Adrenal gland (tissue), 9 donors: ENCODE measurements at regions not wholly inside any gene's neighbourhood (a gene's known extent, or its start where the extent isn't known, plus 50 kb on each side); places are given as distances from the start of the nearest gene placed in this dataset.

Experiments used
- DNase-seq, 7 donors: peaks; one replicate each; pipeline ENCODE4 v3.0.0-alpha.2; 2019 to 2020
- H3K27ac ChIP-seq, 5 donors: fragments of 200-600 bp; sonication (generic) in 4 of 5; 1 replicate in 3 of 5; 2 replicates in 2 of 5; pipeline versions ENCODE4 v1.5.1 to v1.8.0; 2016 to 2020; ENCODE audit warnings: mild to moderate bottlenecking in 1 of 5
- H3K27me3 ChIP-seq: fragments of 200-600 bp; 2 replicates; pipeline ENCODE4 v1.8.0; 2021
- H3K36me3 ChIP-seq, 2 donors: fragments of 200-600 bp; replicated peaks in 1 of 2; 1 replicate in 1 of 2; 2 replicates in 1 of 2; pipeline versions ENCODE4 v1.5.1 to v1.8.0; 2018 to 2022
- H3K4me1 ChIP-seq, 2 donors: fragments of 200-600 bp; replicated peaks in 1 of 2; 1 replicate in 1 of 2; 2 replicates in 1 of 2; pipeline versions ENCODE4 v1.5.1 to v1.8.0; 2018 to 2021
- H3K4me3 ChIP-seq, 4 donors: fragments of 200-600 bp; sonication (generic) in 3 of 4; one replicate each; pipeline ENCODE4 v1.5.1; 2016 to 2018
- H3K9me3 ChIP-seq, 3 donors: fragments of 200-600 bp; sonication (generic) in 1 of 3; replicated peaks in 1 of 3; 1 replicate in 2 of 3; 2 replicates in 1 of 3; pipeline versions ENCODE4 v1.5.1 to v1.8.0; 2016 to 2021
- POLR2A ChIP-seq, 2 donors: fragments of 450-650 bp; IDR thresholded peaks; one replicate each; pipeline ENCODE4 v1.6.1; 2017; ENCODE audit warnings: antibody characterized with exemption in 2 of 2, mild to moderate bottlenecking in 2 of 2, moderate library complexity in 1 of 2
- WGBS, 4 donors: extraction: QIAGEN DNeasy Blood & Tissue Kit in 2 of 4; methylation state at CpG; one replicate each; pipeline versions ENCODE4 v1.1.5 to v1.1.7; 2013 to 2017; 5-methylcytosine and 5-hydroxymethylcytosine counted together
- intact Hi-C, 2 donors: fragments of 100-400 bp; cut with DNase I; formaldehyde crosslinking; loops; one replicate each; pipeline versions ENCODE4 v1.14.1 to v1.15.0; 2022 to 2023
- TF ChIP-seq, protein P1 (sequence below), 6 experiments: fragments of 450-650 bp in 4 of 6; fragments of 200-600 bp in 2 of 6; sonication (generic) in 1 of 6; IDR thresholded peaks; 1 replicate in 5 of 6; 2 replicates in 1 of 6; pipeline versions ENCODE4 v1.5.1 to v1.8.0; 2016 to 2021; ENCODE audit warnings: antibody characterized with exemption in 6 of 6, mild to moderate bottlenecking in 2 of 6, moderate library complexity in 1 of 6
- donor health status: healthy with polysubstance abuse.
- donor health status: Bipolar disorder and iron deficiency.
- donor health status: DM: yes; HTN: yes; CAD: no.
- donor health status: DM: no; HTN: no; CAD: no.
- donor health status: DM: no; HTN: no; CAD: no.

DNA sequence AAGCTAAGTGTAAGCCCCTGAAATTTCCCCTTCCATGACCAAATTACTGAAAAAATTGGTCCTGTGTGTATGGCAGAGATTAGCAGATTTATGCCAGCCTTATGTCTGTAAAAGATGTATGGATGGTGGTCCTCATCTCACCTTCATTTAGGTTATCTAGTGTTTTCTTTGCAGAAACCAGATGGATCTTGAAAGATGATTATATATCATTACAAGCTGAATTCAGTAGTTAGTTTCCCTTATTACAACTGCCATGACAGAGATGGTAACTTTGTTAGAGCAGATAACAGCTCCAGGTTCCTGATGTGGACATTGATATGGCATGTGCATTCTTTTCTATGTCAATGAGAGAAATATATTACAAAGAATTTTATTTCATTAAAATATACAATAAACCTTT, 1403.2 kb upstream of the CDH6 start:
- no peak overlapping the region for H3K27ac ChIP-seq
- H3K36me3 ChIP-seq = no peaks in the 10 kb centered on the region
- no peak overlapping the region for H3K4me3 ChIP-seq
- no peaks in the 10 kb centered on the region for H3K27me3 ChIP-seq
- no peak for DNase-seq
- no peak for TF ChIP-seq POLR2A (IDR thresholded peaks at IDR 0.05)
- TF ChIP-seq, protein P1, sequence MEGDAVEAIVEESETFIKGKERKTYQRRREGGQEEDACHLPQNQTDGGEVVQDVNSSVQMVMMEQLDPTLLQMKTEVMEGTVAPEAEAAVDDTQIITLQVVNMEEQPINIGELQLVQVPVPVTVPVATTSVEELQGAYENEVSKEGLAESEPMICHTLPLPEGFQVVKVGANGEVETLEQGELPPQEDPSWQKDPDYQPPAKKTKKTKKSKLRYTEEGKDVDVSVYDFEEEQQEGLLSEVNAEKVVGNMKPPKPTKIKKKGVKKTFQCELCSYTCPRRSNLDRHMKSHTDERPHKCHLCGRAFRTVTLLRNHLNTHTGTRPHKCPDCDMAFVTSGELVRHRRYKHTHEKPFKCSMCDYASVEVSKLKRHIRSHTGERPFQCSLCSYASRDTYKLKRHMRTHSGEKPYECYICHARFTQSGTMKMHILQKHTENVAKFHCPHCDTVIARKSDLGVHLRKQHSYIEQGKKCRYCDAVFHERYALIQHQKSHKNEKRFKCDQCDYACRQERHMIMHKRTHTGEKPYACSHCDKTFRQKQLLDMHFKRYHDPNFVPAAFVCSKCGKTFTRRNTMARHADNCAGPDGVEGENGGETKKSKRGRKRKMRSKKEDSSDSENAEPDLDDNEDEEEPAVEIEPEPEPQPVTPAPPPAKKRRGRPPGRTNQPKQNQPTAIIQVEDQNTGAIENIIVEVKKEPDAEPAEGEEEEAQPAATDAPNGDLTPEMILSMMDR (IDR thresholded peaks at IDR 0.05) = no peak
- no peaks in the 10 kb centered on the region for H3K4me1 ChIP-seq
- intact Hi-C loops = no loop called here
- no peaks in the 10 kb centered on the region for H3K9me3 ChIP-seq

DNA sequence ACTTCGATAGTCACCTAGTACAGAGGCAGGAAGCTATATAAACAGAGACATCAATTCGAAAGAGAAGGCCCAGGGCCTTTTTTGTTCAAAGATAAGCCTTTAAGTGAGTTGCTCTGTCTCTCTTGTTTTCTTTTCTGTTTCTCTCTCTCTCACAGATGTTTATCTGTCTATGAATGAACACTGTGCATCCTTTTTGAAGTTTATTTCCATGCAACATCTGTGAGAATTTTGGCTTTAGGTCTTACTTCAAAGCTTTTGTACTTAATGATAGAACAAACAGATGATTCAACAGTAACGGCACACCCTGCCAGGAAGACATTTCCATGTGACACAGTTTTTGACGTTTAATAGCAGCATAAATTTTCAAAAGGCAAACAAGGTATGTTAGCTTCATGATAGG, 1413.1 kb upstream of the CDH6 start:
- no peaks in the 10 kb centered on the region for H3K4me1 ChIP-seq
- no peaks in the 10 kb centered on the region for H3K9me3 ChIP-seq
- no peaks in the 10 kb centered on the region for H3K36me3 ChIP-seq
- intact Hi-C loops = no loop called here
- H3K27ac ChIP-seq = no peak overlapping the region
- no peak overlapping the region for H3K4me3 ChIP-seq
- WGBS, 4 donors = 35 to 54% (median 44%) methylated on average over 4 of the region's 4 CpGs
- no peak for DNase-seq
- no peaks in the 10 kb centered on the region for H3K27me3 ChIP-seq
- TF ChIP-seq POLR2A (IDR thresholded peaks at IDR 0.05) = no peak
- TF ChIP-seq, protein P1 (IDR thresholded peaks at IDR 0.05) = no peak

DNA sequence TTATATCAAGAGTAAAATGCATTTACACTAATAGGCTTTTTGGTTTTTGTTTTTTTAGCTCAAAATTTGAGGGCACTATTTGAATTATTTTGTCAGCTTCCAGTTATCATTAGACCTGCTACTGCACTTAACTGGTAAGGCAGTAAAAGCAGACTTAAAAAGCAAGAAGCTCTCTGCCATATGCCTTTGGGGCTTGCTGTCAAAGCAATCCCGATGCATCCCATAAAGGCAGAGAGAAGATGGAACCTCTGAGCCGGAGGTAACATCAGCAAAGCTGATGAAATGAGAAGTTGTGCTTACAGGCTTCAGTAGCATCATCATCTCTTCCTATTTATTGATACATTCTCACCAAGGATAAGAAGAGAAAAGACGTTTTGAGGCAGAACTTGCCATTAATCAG, 1414.3 kb upstream of the CDH6 start:
- 50 to 75% (median 59%) methylated on average over 3 of the region's 3 CpGs for WGBS, 4 donors
- Histone ChIP-seq H3K27me3 (no peaks in the 10 kb centered on the region), H3K36me3 (no peaks in the 10 kb centered on the region), H3K4me1 (no peaks in the 10 kb centered on the region), H3K4me3 (no peak overlapping the region), H3K9me3 (no peaks in the 10 kb centered on the region), H3K27ac (no peak overlapping the region)
- DNase-seq = no peak
- intact Hi-C loops = no loop called here
- TF ChIP-seq, protein P1 (IDR thresholded peaks at IDR 0.05) = no peak
- TF ChIP-seq POLR2A (IDR thresholded peaks at IDR 0.05) = no peak

DNA sequence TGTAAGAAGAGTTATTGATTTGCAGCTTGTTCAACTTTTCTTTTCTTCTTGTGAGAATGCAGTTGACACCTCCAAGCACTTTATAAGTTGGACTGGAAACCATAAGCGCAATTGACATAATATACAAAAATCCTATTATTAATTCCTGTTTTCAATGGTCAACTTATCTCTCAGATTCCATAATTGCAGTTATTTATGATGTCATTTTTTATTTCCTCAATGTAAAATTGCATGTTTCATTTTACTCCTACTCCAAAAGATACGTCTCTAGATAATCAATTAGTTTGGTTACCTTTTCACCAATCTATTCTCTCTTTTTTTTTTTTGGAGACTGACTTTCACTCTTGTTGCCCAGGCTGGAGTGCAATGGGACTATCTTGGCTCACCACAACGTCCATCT, 1416.1 kb upstream of the CDH6 start:
- H3K36me3 ChIP-seq = no peaks in the 10 kb centered on the region
- H3K9me3 ChIP-seq = no peaks in the 10 kb centered on the region
- no peaks in the 10 kb centered on the region for H3K4me1 ChIP-seq
- TF ChIP-seq POLR2A (IDR thresholded peaks at IDR 0.05) = no peak
- TF ChIP-seq, protein P1 (IDR thresholded peaks at IDR 0.05) = no peak
- no peak overlapping the region for H3K27ac ChIP-seq
- no peak for DNase-seq
- H3K27me3 ChIP-seq = no peaks in the 10 kb centered on the region
- intact Hi-C loops = no loop called here
- WGBS, 4 donors = 72 to 83% (median 74%) methylated on average over 3 of the region's 3 CpGs
- no peak overlapping the region for H3K4me3 ChIP-seq
